Liver (tissue), 8 donors: ENCODE measurements at regions not wholly inside any gene's neighbourhood (a gene's known extent, or its start where the extent isn't known, plus 50 kb on each side); places are given as distances from the start of the nearest gene placed in this dataset.
"Not testable (repeated sequence)": the region's sequence is repeated elsewhere in the genome, so short reads cannot be mapped to it uniquely, and the experiment has no call there.

ENCODE experiments used
- DNase-seq: peaks from one replicate; pipeline ENCODE4 v3.0.0-alpha.2; 2017; ENCODE audit warnings: low spot score
- H3K27ac ChIP-seq, 2 donors: one replicate each; pipeline ENCODE4 v1.7.0; 2013; ENCODE audit warnings: inconsistent platforms in 2 of 2, low read length in 2 of 2, control low read depth in 1 of 2, low read depth in 1 of 2, mild to moderate bottlenecking in 1 of 2
- H3K27me3 ChIP-seq, 4 donors: one replicate each; pipeline versions ENCODE4 v1.6.1 to v1.7.0; 2013; ENCODE audit warnings: low read length in 3 of 4, inconsistent platforms in 1 of 4, mild to moderate bottlenecking in 1 of 4, moderate library complexity in 1 of 4; ENCODE audit not compliant: control insufficient read depth in 4 of 4, insufficient read depth in 4 of 4
- H3K36me3 ChIP-seq, 4 donors: one replicate each; pipeline versions ENCODE4 v1.6.1 to v1.7.0; 2013; ENCODE audit warnings: low read length in 3 of 4, mild to moderate bottlenecking in 3 of 4, low read depth in 1 of 4, moderate library complexity in 1 of 4; ENCODE audit not compliant: control insufficient read depth in 4 of 4, insufficient read depth in 3 of 4
- H3K4me1 ChIP-seq, 4 donors: one replicate each; pipeline versions ENCODE4 v1.6.1 to v1.7.0; 2013; ENCODE audit warnings: low read length in 3 of 4, mild to moderate bottlenecking in 3 of 4, moderate library complexity in 1 of 4; ENCODE audit not compliant: control insufficient read depth in 4 of 4, insufficient read depth in 4 of 4
- H3K4me3 ChIP-seq, 3 donors: one replicate each; pipeline versions ENCODE4 v1.6.1 to v1.7.0; 2013; ENCODE audit warnings: low read length in 3 of 3, control low read depth in 1 of 3, low read depth in 1 of 3, mild to moderate bottlenecking in 1 of 3
- H3K9ac ChIP-seq, 2 donors: one replicate each; pipeline ENCODE4 v1.7.0; 2013; ENCODE audit warnings: low read length in 2 of 2, mild to moderate bottlenecking in 2 of 2, moderate library complexity in 2 of 2, control low read depth in 1 of 2, low read depth in 1 of 2
- H3K9me3 ChIP-seq, 4 donors: one replicate each; pipeline versions ENCODE4 v1.6.1 to v1.7.0; 2013; ENCODE audit warnings: low read length in 3 of 4; ENCODE audit not compliant: control insufficient read depth in 4 of 4
- ATF3 ChIP-seq: IDR thresholded peaks from 2 replicates; pipeline ENCODE4 v1.6.1; 2016; ENCODE audit warnings: antibody characterized with exemption
- CTCF ChIP-seq: fragments of 150-350 bp; IDR thresholded peaks from 2 replicates; pipeline ENCODE4 v1.5.1; 2017; ENCODE audit warnings: improper control_type of control experiment, low read depth, low read length; ENCODE audit not compliant: missing input control
- EGR1 ChIP-seq, 2 donors: IDR thresholded peaks; 2 replicates each; pipeline ENCODE4 v1.6.1; 2016 to 2018; ENCODE audit warnings: antibody characterized with exemption in 2 of 2, low read depth in 2 of 2
- FOXA1 ChIP-seq: IDR thresholded peaks from 2 replicates; pipeline ENCODE4 v1.6.1; 2016; ENCODE audit warnings: antibody characterized with exemption
- FOXA2 ChIP-seq: IDR thresholded peaks from 2 replicates; pipeline ENCODE4 v1.6.1; 2016; ENCODE audit warnings: antibody characterized with exemption
- HNF4A ChIP-seq, 2 donors: conservative IDR thresholded peaks; 2 replicates each; pipeline ENCODE4 v1.6.1; 2016; ENCODE audit warnings: antibody characterized with exemption in 2 of 2, mild to moderate bottlenecking in 2 of 2
- HNF4G ChIP-seq: IDR thresholded peaks from 2 replicates; pipeline ENCODE4 v1.6.1; 2016; ENCODE audit warnings: antibody characterized with exemption
- JUND ChIP-seq, 2 donors: IDR thresholded peaks; 2 replicates each; pipeline ENCODE4 v1.6.1; 2016; ENCODE audit warnings: antibody characterized with exemption in 2 of 2
- MAX ChIP-seq: IDR thresholded peaks from 2 replicates; pipeline ENCODE4 v1.6.1; 2016; ENCODE audit warnings: antibody characterized with exemption
- RAD21 ChIP-seq, 2 donors: IDR thresholded peaks; 2 replicates each; pipeline ENCODE4 v1.6.1; 2016; ENCODE audit warnings: antibody characterized with exemption in 2 of 2, mild to moderate bottlenecking in 2 of 2
- RXRA ChIP-seq, 2 donors: IDR thresholded peaks; 2 replicates each; pipeline ENCODE4 v1.6.1; 2017 to 2018; ENCODE audit warnings: antibody characterized with exemption in 2 of 2, mild to moderate bottlenecking in 1 of 2
- SP1 ChIP-seq: IDR thresholded peaks from 2 replicates; pipeline ENCODE4 v1.6.1; 2018; ENCODE audit warnings: antibody characterized with exemption, mild to moderate bottlenecking
- YY1 ChIP-seq: IDR thresholded peaks from 2 replicates; pipeline ENCODE4 v1.6.1; 2016; ENCODE audit warnings: antibody characterized with exemption, mild to moderate bottlenecking
- ZBTB33 ChIP-seq: IDR thresholded peaks from 2 replicates; pipeline ENCODE4 v1.6.1; 2016; ENCODE audit warnings: antibody characterized with exemption
- WGBS: extraction: QIAGEN DNeasy Blood & Tissue Kit; methylation state at CpG from one replicate; pipeline ENCODE4 v1.1.7; 2013; 5-methylcytosine and 5-hydroxymethylcytosine counted together
- donor health status: healthy.
- donor health status: healthy.
- donor health status: healthy.
- donor health status: healthy.
- donor health status: healthy.

GRCh38 chr14:59055439-59056045 lies 132.9 kb upstream of the DAAM1 start (continued):
- no peak for TF ChIP-seq ZBTB33
- no peak for TF ChIP-seq RXRA (IDR thresholded peaks at IDR 0.05)
- peak; percentile 77 to 84 for TF ChIP-seq RAD21 (IDR thresholded peaks at IDR 0.05)
- no peak for TF ChIP-seq JUND (IDR thresholded peaks at IDR 0.05)
- TF ChIP-seq SP1 = no peak
- no peak for TF ChIP-seq HNF4G

- 80% methylated on average over 2 of the region's 2 CpGs for WGBS
- H3K36me3 ChIP-seq = no peaks in the 10 kb centered on the region
Observed at GRCh38 chr14:59057551-59057950, 130.9 kb upstream of the DAAM1 start.

GRCh38 chr14:59058776-59059175 lies 129.7 kb upstream of the DAAM1 start:
- not testable (repeated sequence) for H3K9me3 ChIP-seq, H3K4me1 ChIP-seq, DNase-seq, H3K36me3 ChIP-seq, H3K9ac ChIP-seq, H3K27me3 ChIP-seq, H3K4me3 ChIP-seq, H3K27ac ChIP-seq
- WGBS = 92% methylated on average over 30 of the region's 30 CpGs

More at GRCh38 chr14:59057551-59057950, 130.9 kb upstream of the DAAM1 start:
- no peak overlapping the region for H3K4me3 ChIP-seq
- H3K4me1 ChIP-seq = no peaks in the 10 kb centered on the region
- TF ChIP-seq ATF3 (no peak), HNF4A (conservative IDR thresholded peaks at IDR 0.05) (no peak), FOXA1 (no peak), JUND (IDR thresholded peaks at IDR 0.05) (no peak), EGR1 (IDR thresholded peaks at IDR 0.05; ENCODE audit: low read depth in 2 of 2) (no peak), FOXA2 (no peak), MAX (no peak), CTCF (no peak), HNF4G (no peak), YY1 (no peak)
- H3K27me3 ChIP-seq = no peaks in the 10 kb centered on the region
- DNase-seq = no peak
- H3K9me3 ChIP-seq = no peaks in the 10 kb centered on the region
- H3K9ac ChIP-seq = no peak overlapping the region
- H3K27ac ChIP-seq = no peak overlapping the region
